ENCODE measurements at regions not wholly inside any gene's neighbourhood (a gene's known extent, or its start where the extent isn't known, plus 50 kb on each side); places are given as distances from the start of the nearest gene placed in this dataset.
"Not testable (repeated sequence)": the region's sequence is repeated elsewhere in the genome, so short reads cannot be mapped to it uniquely, and the experiment has no call there.

GRCh38 chr4:183816882-183817509 is 88.1 kb upstream of the STOX2 start:
- no peak for DNase-seq

GRCh38 chr4:183818591-183818990 is 86.5 kb upstream of the STOX2 start:
- not testable (repeated sequence) for DNase-seq

GRCh38 chr4:183821076-183821853 is 83.8 kb upstream of the STOX2 start:
- no peak for DNase-seq

GRCh38 chr4:183823434-183823833 is 81.7 kb upstream of the STOX2 start:
- no peak for DNase-seq

- no peak for DNase-seq
Observed at GRCh38 chr4:183825346-183825745, 79.8 kb upstream of the STOX2 start.

GRCh38 chr4:183826461-183826860 is 78.6 kb upstream of the STOX2 start:
- DNase-seq, result no peak

GRCh38 chr4:183828125-183828524 is 77.0 kb upstream of the STOX2 start:
- no peak for DNase-seq

- DNase-seq, result no peak
Observed at GRCh38 chr4:183828839-183829238, 76.3 kb upstream of the STOX2 start.

GRCh38 chr4:183830438-183830985 is 74.6 kb upstream of the STOX2 start:
- DNase-seq, result no peak

GRCh38 chr4:183831026-183831446 is 74.1 kb upstream of the STOX2 start:
- DNase-seq, result no peak

GRCh38 chr4:183831683-183832082 is 73.4 kb upstream of the STOX2 start:
- DNase-seq, result no peak

- DNase-seq, result no peak
Observed at GRCh38 chr4:183832776-183833450, 72.2 kb upstream of the STOX2 start.

- DNase-seq, result no peak
Observed at GRCh38 chr4:183834252-183834651, 70.9 kb upstream of the STOX2 start.

GRCh38 chr4:183837222-183837621 is 67.9 kb upstream of the STOX2 start:
- no peak for DNase-seq

- no peak for DNase-seq
Observed at GRCh38 chr4:183838987-183839712, 66.0 kb upstream of the STOX2 start.

- no peak for DNase-seq
Observed at GRCh38 chr4:183840311-183840710, 64.8 kb upstream of the STOX2 start.

GRCh38 chr4:183841001-183841400 is 64.1 kb upstream of the STOX2 start:
- DNase-seq, result no peak

GRCh38 chr4:183842129-183842528 is 63.0 kb upstream of the STOX2 start:
- no peak for DNase-seq

GRCh38 chr4:183843248-183843671 is 61.8 kb upstream of the STOX2 start:
- DNase-seq, result no peak

GRCh38 chr4:183846951-183847350 is 58.2 kb upstream of the STOX2 start:
- no peak for DNase-seq

- DNase-seq, result no peak
Observed at GRCh38 chr4:183848805-183849204, 56.3 kb upstream of the STOX2 start.

GRCh38 chr4:183852910-183853547 is 52.1 kb upstream of the STOX2 start:
- DNase-seq, result no peak

- DNase-seq, result no peak
Observed at GRCh38 chr4:183853548-183853940, 51.6 kb upstream of the STOX2 start.
